Colonic mucosa (tissue), 4 donors: ENCODE measurements at regions not wholly inside any gene's neighbourhood (a gene's known extent, or its start where the extent isn't known, plus 50 kb on each side); places are given as distances from the start of the nearest gene placed in this dataset.

Source experiments
- DNase-seq: peaks from one replicate; pipeline ENCODE4 v3.0.0-alpha.2; 2020
- H3K27ac ChIP-seq: fragments of 200-600 bp; one replicate; pipeline ENCODE4 v1.8.0; 2021
- H3K27me3 ChIP-seq: fragments of 200-600 bp; one replicate; pipeline ENCODE4 v1.8.0; 2021
- H3K36me3 ChIP-seq: fragments of 200-600 bp; one replicate; pipeline ENCODE4 v1.8.0; 2021
- H3K4me1 ChIP-seq: fragments of 200-600 bp; one replicate; pipeline ENCODE4 v1.8.0; 2021; ENCODE audit warnings: mild to moderate bottlenecking
- H3K4me3 ChIP-seq: fragments of 200-600 bp; one replicate; pipeline ENCODE4 v1.8.0; 2021
- H3K9ac ChIP-seq, 2 donors: one replicate each; pipeline ENCODE4 v1.7.0; 2013; ENCODE audit warnings: control low read depth in 2 of 2, low read depth in 2 of 2, low read length in 2 of 2
- H3K9me3 ChIP-seq: fragments of 200-600 bp; one replicate; pipeline ENCODE4 v1.8.0; 2021
- intact Hi-C: fragments of 100-400 bp; cut with DNase I; formaldehyde crosslinking; loops from one replicate; pipeline ENCODE4 v1.14.1; 2022
- TF ChIP-seq, protein P1 (sequence below): fragments of 200-600 bp; IDR thresholded peaks from one replicate; pipeline ENCODE4 v1.8.0; 2022; ENCODE audit warnings: antibody characterized with exemption, mild to moderate bottlenecking
- donor health status: healthy.
- donor health status: DM: no; HTN: no; CAD: no.
- donor health status: DM: no; HTN: no; CAD: no.

GRCh38 chr12:24418157-24418556, 468.7 kb upstream of the SOX5 start:
- no peak overlapping the region for H3K4me3 ChIP-seq
- no peak for DNase-seq
- no peaks in the 10 kb centered on the region for H3K4me1 ChIP-seq
- TF ChIP-seq, protein P1, sequence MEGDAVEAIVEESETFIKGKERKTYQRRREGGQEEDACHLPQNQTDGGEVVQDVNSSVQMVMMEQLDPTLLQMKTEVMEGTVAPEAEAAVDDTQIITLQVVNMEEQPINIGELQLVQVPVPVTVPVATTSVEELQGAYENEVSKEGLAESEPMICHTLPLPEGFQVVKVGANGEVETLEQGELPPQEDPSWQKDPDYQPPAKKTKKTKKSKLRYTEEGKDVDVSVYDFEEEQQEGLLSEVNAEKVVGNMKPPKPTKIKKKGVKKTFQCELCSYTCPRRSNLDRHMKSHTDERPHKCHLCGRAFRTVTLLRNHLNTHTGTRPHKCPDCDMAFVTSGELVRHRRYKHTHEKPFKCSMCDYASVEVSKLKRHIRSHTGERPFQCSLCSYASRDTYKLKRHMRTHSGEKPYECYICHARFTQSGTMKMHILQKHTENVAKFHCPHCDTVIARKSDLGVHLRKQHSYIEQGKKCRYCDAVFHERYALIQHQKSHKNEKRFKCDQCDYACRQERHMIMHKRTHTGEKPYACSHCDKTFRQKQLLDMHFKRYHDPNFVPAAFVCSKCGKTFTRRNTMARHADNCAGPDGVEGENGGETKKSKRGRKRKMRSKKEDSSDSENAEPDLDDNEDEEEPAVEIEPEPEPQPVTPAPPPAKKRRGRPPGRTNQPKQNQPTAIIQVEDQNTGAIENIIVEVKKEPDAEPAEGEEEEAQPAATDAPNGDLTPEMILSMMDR, result no peak
- intact Hi-C loops, result no loop called here
- no peak overlapping the region for H3K9ac ChIP-seq
- H3K27me3 ChIP-seq, result no peaks in the 10 kb centered on the region
- no peaks in the 10 kb centered on the region for H3K9me3 ChIP-seq
- no peaks in the 10 kb centered on the region for H3K36me3 ChIP-seq
- no peak overlapping the region for H3K27ac ChIP-seq

DNA sequence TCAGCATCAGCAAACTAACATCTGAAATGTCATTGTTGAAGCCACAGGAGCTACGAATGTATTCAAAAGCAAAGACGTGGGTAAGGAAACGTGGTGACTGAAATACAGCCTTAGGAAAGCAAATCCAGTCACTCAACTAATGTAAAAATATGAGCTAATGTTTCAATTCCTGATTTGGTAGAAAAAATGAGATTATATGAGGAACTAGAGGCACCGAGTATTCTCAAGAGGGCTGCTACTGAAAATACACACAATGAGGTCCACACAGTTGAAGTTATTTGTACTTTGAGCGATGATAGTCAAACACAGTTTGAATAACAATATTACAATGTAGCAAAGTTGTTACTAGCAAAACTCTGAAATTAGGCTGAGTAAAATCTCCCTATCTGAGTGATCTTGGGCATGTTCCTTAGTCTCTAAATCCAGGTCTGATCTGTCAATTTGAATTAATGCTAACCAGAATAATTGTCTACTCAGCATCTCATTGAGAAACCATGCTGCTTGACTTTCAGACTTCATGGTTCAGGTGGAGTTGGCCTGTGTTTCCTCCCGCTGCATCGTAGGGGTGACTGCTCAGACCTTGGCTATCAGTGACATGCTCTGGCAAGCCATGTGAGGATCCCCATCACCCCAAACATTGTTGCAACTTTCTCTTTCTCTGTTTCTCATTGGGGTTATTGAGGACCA, 467.1 kb upstream of the SOX5 start:
- TF ChIP-seq, protein P1, result no peak
- H3K27me3 ChIP-seq, result no peaks in the 10 kb centered on the region
- DNase-seq, result no peak
- H3K4me3 ChIP-seq, result no peak overlapping the region
- H3K27ac ChIP-seq, result no peak overlapping the region
- no peaks in the 10 kb centered on the region for H3K9me3 ChIP-seq
- intact Hi-C loops, result no loop called here
- no peaks in the 10 kb centered on the region for H3K4me1 ChIP-seq
- no peaks in the 10 kb centered on the region for H3K36me3 ChIP-seq
- no peak overlapping the region for H3K9ac ChIP-seq

- intact Hi-C loops, result no loop called here
- no peak for DNase-seq
Measured at GRCh38 chr12:24415934-24416333, 466.5 kb upstream of the SOX5 start.

DNA sequence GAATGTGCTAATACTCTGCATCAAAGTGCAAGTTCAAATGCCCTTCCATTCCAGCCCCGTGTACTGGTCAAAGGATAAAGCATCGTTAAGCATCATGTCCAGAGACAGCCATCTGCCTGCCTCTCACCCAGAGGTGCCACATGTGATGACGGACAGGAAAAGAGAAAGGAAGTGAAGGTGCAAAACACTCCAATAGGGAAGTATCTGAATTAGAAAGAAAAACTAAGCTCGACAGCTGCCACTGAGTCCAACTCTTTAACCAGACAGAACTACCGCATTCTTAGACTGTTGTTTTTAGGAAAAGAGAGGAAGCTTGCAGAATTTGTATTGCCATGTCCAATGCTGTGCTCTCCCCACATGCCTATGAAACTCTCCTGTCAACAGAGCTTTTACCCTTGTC, 465.0 kb upstream of the SOX5 start:
- TF ChIP-seq, protein P1, result no peak
- DNase-seq, result no peak
- Histone ChIP-seq H3K4me1 (no peaks in the 10 kb centered on the region), H3K27me3 (no peaks in the 10 kb centered on the region), H3K27ac (no peak overlapping the region), H3K36me3 (no peaks in the 10 kb centered on the region), H3K4me3 (no peak overlapping the region), H3K9ac (no peak overlapping the region), H3K9me3 (no peaks in the 10 kb centered on the region)
- intact Hi-C loops, result no loop called here

More at GRCh38 chr12:24415934-24416333, 466.5 kb upstream of the SOX5 start:
- no peaks in the 10 kb centered on the region for H3K36me3 ChIP-seq
- H3K27ac ChIP-seq, result no peak overlapping the region
- H3K9ac ChIP-seq, result no peak overlapping the region
- no peak overlapping the region for H3K4me3 ChIP-seq
- TF ChIP-seq, protein P1, result no peak
- H3K4me1 ChIP-seq, result no peaks in the 10 kb centered on the region
- H3K27me3 ChIP-seq, result no peaks in the 10 kb centered on the region
- H3K9me3 ChIP-seq, result no peaks in the 10 kb centered on the region

GRCh38 chr12:24411948-24412347, 462.5 kb upstream of the SOX5 start:
- no peaks in the 10 kb centered on the region for H3K27me3 ChIP-seq
- no peaks in the 10 kb centered on the region for H3K4me1 ChIP-seq
- no peaks in the 10 kb centered on the region for H3K9me3 ChIP-seq
- H3K9ac ChIP-seq, result no peak overlapping the region
- H3K4me3 ChIP-seq, result no peak overlapping the region
- H3K36me3 ChIP-seq, result no peaks in the 10 kb centered on the region
- TF ChIP-seq, protein P1, result no peak
- no peak overlapping the region for H3K27ac ChIP-seq
- intact Hi-C loops, result no loop called here
- DNase-seq, result no peak
